ENCODE measurements at regions not wholly inside any gene's neighbourhood (a gene's known extent, or its start where the extent isn't known, plus 50 kb on each side); places are given as distances from the start of the nearest gene placed in this dataset.

DNA sequence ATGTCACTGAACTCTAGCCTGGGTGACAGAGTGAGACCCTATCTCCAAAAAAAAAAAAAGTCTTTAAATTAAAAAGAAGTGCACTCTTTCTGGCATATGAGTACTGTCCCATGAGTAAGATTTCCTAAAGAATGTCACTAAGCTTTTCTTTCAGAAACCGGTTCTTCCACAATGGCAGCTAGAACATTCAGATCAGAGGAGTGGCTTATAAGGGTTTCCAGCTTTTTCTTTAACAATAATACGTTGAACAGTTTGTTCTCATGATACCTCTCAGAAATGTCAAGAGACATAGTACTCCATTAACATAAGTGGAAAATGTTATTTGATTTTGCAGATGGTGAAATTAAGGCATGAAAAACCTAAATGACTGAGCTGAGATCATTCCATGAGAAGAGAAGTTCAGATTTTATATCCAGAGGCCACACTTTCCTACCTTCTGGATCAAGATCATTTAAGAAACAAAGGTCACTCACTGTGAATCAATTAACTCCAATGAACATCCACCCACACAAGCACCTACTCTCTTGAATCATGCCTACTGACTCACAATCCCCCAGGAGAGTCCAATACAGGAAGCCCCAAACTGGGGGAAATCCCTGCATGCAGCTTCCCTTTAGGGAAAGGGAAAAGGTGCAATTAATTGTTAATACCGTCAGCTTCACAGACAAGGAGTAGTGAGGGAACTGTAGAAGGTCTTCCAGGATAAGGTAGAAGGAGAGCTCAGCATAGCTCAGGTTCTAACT, 86.9 kb downstream of the SPTSSA start:
- TF ChIP-seq KDM5A (IDR thresholded peaks at IDR 0.05; ENCODE audit: borderline replicate concordance, low read length) (no peak), HIVEP1 (CRISPR knock-in tag; IDR thresholded peaks at IDR 0.05) (no peak), POLR2A (IDR thresholded peaks at IDR 0.05; ENCODE audit: insufficient read depth in 1 of 2, low read depth in 2 of 2, low read length in 2 of 2) (no peak), PAX8 (CRISPR knock-in tag; IDR thresholded peaks at IDR 0.05; ENCODE audit: borderline replicate concordance) (no peak), SP1 (IDR thresholded peaks at IDR 0.05) (no peak), SP1 (CRISPR knock-in tag; IDR thresholded peaks at IDR 0.05) (no peak), U2AF1 (optimal IDR thresholded peaks at IDR 0.05; ENCODE audit: low read depth, low read length) (no peak), ZNF337 (CRISPR knock-in tag; IDR thresholded peaks at IDR 0.05; ENCODE audit: borderline replicate concordance, low read depth) (no peak), ZNF18 (CRISPR knock-in tag; IDR thresholded peaks at IDR 0.05; ENCODE audit: insufficient replicate concordance) (no peak), ETV6 (CRISPR knock-in tag; conservative IDR thresholded peaks at IDR 0.05) (no peak), KDM1A (CRISPR knock-in tag; IDR thresholded peaks at IDR 0.05) (no peak), ZXDC (CRISPR knock-in tag; IDR thresholded peaks at IDR 0.05) (no peak), RBM22 (optimal IDR thresholded peaks at IDR 0.05; ENCODE audit: low read length) (no peak)
- TF ChIP-seq, protein P1, sequence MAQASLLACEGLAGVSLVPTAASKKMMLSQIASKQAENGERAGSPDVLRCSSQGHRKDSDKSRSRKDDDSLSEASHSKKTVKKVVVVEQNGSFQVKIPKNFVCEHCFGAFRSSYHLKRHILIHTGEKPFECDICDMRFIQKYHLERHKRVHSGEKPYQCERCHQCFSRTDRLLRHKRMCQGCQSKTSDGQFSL (CRISPR knock-in tag; IDR thresholded peaks at IDR 0.05) = no peak
- TF ChIP-seq, protein P2, sequence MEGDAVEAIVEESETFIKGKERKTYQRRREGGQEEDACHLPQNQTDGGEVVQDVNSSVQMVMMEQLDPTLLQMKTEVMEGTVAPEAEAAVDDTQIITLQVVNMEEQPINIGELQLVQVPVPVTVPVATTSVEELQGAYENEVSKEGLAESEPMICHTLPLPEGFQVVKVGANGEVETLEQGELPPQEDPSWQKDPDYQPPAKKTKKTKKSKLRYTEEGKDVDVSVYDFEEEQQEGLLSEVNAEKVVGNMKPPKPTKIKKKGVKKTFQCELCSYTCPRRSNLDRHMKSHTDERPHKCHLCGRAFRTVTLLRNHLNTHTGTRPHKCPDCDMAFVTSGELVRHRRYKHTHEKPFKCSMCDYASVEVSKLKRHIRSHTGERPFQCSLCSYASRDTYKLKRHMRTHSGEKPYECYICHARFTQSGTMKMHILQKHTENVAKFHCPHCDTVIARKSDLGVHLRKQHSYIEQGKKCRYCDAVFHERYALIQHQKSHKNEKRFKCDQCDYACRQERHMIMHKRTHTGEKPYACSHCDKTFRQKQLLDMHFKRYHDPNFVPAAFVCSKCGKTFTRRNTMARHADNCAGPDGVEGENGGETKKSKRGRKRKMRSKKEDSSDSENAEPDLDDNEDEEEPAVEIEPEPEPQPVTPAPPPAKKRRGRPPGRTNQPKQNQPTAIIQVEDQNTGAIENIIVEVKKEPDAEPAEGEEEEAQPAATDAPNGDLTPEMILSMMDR (CRISPR knock-in tag; IDR thresholded peaks at IDR 0.05) = no peak

Measured in HepG2 (cell line).